Breast epithelium (tissue), 3 donors: ENCODE measurements at regions not wholly inside any gene's neighbourhood (a gene's known extent, or its start where the extent isn't known, plus 50 kb on each side); places are given as distances from the start of the nearest gene placed in this dataset.

Experiments
- POLR2AphosphoS5 ChIP-seq, 3 donors: sonication (generic); formaldehyde crosslinking; IDR thresholded peaks; one replicate each; pipeline ENCODE4 v1.6.1; 2017; ENCODE audit warnings: antibody characterized with exemption in 3 of 3
- TF ChIP-seq, protein P1 (sequence below), 3 donors: fragments of 450-650 bp; IDR thresholded peaks; one replicate each; pipeline ENCODE4 v1.5.1; 2016 to 2017; ENCODE audit warnings: antibody characterized with exemption in 3 of 3, mild to moderate bottlenecking in 3 of 3, moderate library complexity in 3 of 3

DNA sequence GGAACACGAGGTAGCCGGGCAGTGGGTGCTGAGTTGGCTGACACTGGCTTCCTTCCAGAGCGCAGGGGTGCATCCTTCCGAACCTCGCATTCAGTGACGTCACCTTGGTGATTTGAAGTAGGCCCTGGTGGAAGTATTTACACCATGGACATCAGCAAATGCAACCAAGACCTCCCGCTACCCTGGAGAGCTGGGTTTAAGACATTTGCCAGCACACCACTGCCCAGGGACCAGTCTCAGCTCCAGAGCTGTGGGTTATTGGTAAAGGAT, 106.4 kb upstream of the GPR26 start:
- TF ChIP-seq, protein P1, sequence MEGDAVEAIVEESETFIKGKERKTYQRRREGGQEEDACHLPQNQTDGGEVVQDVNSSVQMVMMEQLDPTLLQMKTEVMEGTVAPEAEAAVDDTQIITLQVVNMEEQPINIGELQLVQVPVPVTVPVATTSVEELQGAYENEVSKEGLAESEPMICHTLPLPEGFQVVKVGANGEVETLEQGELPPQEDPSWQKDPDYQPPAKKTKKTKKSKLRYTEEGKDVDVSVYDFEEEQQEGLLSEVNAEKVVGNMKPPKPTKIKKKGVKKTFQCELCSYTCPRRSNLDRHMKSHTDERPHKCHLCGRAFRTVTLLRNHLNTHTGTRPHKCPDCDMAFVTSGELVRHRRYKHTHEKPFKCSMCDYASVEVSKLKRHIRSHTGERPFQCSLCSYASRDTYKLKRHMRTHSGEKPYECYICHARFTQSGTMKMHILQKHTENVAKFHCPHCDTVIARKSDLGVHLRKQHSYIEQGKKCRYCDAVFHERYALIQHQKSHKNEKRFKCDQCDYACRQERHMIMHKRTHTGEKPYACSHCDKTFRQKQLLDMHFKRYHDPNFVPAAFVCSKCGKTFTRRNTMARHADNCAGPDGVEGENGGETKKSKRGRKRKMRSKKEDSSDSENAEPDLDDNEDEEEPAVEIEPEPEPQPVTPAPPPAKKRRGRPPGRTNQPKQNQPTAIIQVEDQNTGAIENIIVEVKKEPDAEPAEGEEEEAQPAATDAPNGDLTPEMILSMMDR (IDR thresholded peaks at IDR 0.05), result no peak
- TF ChIP-seq POLR2AphosphoS5 (IDR thresholded peaks at IDR 0.05), result no peak
